DOHH2 (cell line): ENCODE measurements at regions not wholly inside any gene's neighbourhood (a gene's known extent, or its start where the extent isn't known, plus 50 kb on each side); places are given as distances from the start of the nearest gene placed in this dataset.

Experiments
- CTCF ChIP-seq: fragments of 200-600 bp; sonication (generic); IDR thresholded peaks from one replicate; pipeline ENCODE4 v1.5.1; 2014; ENCODE audit warnings: antibody characterized with exemption, mild to moderate bottlenecking, low read depth, low read length; ENCODE audit not compliant: poor library complexity, severe bottlenecking
- EZH2phosphoT487 ChIP-seq: fragments of 200-600 bp; sonication (generic); IDR thresholded peaks from 2 replicates; pipeline ENCODE4 v1.6.1; 2017; ENCODE audit warnings: borderline replicate concordance, mild to moderate bottlenecking, antibody characterized with exemption, low read length, moderate library complexity, mixed read lengths

- TF ChIP-seq CTCF: no peak
- no peak for TF ChIP-seq EZH2phosphoT487
These were observed 56.3 kb upstream of the SOX6 start for GRCh38 chr11:16412525-16413172.
